ENCODE measurements at regions not wholly inside any gene's neighbourhood (a gene's known extent, or its start where the extent isn't known, plus 50 kb on each side); places are given as distances from the start of the nearest gene placed in this dataset.

DNA sequence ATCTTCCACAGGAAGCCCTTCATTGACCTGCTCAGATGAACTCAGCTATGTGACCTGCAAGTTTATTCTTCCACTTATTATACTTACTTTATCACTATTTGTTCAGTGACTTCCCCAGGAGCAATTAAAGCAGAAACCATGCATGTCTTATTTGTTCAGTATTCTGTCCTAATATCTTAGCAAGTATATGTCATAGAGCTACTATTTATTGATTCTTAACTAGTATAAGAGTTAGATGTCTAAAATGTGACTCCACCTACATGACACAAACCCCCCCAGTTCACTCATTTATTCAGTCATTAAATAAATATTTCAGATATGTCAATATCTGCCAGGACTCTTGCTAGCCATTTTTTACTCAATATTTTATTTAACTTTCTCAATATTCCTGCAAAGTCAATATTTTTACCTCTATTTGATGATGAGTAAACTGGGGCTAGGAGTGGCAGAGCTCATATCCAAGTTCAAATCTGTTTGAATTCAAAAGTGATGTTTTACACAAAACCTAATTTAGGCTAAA lies 469.0 kb upstream of the USP24 start:
- no peak for DNase-seq (ENCODE audit: low read depth)

DNA sequence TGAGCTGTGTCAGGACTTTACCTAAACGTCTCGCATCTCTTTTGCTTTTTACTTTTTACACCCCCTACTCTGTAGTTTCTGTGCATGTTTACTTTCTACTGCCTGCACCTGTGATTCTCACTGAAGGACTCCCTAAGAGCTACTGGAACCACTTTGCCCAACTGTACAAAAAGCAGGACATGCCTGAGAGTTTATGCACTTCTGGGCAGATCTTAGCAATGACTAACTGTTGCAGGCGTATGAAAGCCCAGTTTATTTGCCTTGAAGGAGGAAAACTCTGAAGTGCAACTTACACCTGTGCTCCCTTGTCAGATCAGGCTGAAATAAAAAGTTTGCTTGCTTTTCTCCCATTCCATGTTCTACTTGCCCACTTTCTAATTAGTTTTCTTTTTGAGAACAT lies 467.0 kb upstream of the USP24 start:
- DNase-seq (ENCODE audit: low read depth): no peak

DNA sequence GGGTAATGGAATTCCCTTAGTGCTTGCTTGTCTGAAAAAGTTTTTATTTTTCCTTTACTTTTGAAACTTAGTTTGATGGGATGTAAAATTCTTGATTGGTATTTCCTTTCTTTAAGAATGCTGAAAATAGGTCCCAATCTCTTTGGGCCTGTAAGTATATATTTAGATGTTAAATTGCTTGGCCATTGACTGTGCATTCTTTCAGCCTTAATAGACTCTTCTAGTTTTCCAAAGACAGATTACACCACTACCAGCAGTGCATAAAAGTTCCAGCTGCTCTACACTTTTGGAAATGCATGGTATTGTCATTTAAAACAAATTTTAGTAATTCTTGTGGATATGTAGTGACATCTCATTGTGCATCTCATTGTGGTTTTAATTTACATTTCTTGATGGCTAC lies 464.8 kb upstream of the USP24 start:
- no peak for DNase-seq (ENCODE audit: low read depth)

DNA sequence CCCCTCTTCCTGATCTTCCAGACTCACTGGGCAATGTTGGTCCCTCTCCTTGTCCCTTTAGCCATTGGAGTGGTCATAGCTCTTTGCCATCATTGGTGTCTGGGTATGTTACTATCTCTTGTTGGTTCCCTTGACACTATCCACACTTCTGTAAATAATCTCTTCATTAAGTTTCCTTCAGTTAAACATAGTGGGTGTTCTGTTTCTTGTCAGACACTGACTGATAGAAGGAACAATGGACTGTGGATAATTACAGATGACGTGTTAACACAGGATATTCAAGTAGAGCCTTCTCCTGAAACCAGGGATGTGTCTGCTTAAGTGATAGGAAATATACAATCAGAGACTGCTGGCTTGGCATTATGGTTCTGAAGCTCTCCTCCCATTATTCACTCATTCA lies 458.3 kb upstream of the USP24 start:
- DNase-seq (ENCODE audit: low read depth): no peak

DNA sequence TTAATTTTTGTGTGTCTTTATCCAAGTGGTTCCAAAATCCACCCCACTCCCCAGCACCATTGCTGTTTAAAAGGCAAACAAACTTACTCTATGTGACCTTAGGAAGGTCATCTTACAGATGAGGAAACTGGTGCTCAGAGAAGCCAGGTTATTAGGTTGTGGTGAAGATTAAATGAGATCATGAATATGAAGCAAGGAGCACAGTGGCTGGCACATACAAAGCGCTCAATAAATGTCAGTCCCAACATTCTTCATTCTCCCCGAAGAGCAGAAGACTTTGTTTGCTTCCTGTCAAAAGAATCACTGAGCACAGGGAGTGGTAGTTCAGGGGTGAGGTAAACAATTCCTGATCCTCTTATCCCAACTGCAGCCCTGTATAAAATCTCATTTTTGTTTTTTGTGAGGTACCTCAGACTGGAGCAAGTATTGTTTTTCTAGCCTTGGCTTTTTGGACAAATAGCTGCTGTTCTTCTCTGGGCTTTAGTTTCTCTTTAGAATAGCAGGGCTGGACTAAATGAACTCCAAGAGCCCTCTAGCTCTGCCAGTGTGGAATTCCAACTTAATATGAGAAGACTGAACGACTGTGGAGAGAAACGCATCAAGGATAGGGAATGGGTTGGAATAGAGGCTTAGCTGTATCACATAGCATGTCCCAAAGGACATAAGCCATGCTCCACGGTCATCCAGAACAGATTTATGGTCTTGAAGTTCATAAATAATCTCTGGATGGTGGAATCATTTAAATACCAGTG lies 455.3 kb upstream of the USP24 start:
- DNase-seq (ENCODE audit: low read depth): no peak

DNA sequence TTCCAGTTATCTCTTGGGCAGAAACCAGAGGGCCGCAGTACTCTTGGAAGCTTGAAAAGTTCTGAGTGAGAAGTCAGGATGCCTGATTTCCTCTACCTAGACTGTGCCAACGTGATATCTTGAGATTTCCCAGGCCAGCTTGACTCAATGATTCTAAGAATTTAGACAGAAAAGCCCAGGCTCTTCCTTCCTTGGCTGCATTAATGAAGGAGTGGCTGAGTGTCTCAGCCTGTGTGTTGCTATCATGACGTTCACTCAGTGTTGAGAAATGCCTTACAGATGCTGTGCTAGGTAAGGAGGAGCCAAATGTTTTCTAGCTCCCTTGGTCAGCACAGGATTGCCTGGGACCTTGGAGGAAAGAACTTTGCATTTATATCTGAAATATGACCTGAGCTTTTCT lies 454.1 kb upstream of the USP24 start:
- DNase-seq (ENCODE audit: low read depth): no peak

DNA sequence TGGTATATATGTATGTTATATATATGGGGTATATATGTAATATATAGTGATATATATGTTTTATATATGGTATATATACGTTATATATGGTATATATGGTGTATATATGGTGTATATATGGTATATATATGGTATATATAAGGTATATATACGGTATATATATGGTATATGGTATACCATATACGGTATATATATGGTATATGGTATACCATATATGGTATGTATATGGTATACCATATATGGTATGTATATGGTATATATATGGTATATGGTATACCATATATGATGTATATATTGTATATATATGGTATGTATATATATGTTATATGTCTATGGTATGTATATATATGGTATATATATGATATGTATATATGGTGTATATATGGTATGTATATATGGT lies 447.7 kb upstream of the USP24 start:
- no peak for DNase-seq (ENCODE audit: low read depth)

DNA sequence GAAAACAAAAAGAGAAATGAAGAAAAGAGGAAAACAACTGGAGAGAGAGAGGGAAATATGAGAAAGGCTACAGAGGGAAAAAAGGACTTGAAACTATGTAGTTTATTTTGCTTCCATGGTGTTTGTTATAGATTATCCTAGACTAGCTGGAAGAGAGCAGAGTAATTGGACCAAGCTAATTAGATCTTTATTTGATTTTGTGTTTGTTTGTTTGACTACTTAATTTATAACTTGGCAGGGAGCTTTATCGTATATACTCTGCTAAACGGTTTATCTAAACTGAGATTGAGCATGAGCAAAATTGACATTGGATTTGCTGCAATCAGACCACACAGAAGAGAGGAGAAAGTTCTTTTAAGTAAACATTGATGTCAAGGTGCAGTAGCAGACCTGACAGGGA lies 443.8 kb upstream of the USP24 start:
- no peak for DNase-seq (ENCODE audit: low read depth)

DNA sequence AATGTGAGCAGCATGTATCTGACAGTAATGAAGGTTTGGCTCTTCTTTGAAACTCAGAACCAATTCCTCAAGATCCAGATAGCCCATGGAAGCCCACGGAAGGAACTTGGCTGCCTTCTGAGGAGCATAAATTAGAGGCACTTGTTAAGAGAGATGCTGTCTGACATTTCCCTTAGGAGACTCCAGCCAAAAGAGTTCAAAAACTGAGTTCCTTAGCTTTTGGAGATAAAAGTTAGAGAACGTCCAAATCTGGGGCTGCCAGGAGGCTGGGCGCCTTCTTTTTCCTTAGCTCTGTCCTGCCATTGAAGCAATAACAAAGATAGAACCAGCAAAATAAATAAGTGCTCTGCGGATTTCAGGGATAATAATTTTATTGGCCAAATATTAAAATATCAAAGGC lies 439.6 kb upstream of the USP24 start:
- DNase-seq (ENCODE audit: low read depth): no peak

DNA sequence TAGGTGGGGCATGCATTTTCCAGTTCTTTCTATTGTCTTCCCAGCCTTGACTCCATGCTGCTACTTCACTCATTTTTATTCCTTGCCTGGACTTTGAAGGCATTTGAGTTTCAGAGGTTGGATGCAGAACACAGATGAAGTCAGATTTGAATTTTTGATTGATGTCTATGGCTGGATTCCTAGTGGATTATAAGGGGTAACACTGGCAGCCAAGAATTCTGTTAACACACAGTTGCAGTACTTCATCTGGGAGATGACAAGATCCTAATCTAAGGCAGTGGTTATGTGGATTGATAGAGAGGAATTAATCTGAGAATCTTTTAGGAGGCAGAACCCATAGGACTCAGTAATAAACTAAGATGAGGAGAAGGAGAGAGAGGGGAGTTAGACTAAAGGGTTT lies 439.0 kb upstream of the USP24 start:
- no peak for DNase-seq (ENCODE audit: low read depth)

DNA sequence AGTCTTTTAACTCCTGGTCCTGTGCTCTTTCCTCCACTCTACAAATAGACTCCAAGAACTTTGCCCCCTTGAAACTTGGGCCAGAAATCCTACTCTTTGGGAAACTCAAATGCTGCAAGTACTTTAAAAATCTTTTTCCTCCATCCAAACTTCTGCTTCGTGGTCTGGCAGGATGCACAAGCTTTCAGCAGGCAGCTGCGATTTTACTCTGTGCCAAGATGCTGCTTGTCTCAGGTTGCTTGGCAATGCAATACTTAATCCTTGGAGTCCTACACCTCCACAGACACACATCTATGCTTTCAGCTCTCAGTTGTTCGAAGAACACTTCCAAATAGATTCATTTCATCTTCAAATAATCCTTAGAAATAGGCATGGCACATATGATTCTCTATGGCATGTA lies 435.3 kb upstream of the USP24 start:
- no peak for DNase-seq (ENCODE audit: low read depth)

DNA sequence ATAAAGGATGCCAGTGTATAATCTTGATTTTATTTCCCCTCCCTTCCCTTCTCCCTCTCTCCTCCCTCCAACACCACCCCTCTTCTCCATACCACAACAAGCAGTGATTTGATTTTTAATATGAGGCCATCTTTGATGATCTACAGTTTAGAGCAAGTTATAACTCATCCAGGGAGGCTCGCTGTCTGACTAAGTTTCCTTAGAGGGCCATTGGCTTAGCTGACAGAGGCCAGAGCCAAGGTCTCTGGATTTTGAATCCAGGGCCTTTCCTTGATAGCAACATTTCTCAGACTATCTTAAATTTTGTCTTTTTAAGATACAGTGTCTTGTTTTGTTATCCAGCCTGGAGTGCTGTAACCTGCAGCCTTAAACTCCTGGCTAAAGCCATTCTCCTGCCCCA lies 431.0 kb upstream of the USP24 start:
- no peak for DNase-seq (ENCODE audit: low read depth)

DNA sequence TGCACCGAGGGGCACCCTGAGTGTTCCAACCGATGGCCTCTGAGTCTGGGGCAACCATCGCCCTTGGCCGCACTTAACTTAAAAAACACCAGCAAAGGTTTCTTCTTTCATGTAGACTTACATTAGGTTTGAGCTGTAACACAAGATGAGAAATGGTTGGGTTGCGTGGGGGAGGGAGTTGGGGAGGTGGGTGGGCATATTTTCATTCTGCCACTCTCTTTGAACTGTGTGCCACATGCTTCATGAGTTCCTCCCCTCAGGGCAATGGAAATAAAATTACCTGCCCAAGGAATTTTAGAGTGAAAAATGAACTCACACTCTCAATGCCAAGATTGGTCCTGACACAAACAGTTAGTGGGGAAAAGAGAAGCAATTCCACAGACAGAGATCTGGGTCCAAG lies 430.1 kb upstream of the USP24 start:
- DNase-seq (ENCODE audit: low read depth): no peak

DNA sequence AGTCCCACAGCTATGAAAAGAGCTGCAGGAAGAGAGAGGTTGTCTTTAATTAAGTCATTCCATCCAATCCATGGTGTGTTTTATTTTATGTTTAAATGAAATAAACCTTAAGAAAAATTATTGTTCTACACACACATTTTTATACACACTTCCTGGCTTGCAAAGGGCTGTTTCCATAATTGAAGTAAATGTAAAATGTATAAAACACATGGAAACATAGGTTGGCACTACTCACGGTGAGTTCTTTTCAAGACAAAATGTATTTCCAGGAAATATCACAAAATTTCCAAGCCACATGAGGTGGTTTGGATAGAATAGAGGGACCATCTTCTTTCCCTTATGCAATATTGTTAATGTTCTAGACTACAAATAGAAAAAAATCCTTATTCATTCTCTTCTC lies 426.8 kb upstream of the USP24 start:
- DNase-seq (ENCODE audit: low read depth): no peak

DNA sequence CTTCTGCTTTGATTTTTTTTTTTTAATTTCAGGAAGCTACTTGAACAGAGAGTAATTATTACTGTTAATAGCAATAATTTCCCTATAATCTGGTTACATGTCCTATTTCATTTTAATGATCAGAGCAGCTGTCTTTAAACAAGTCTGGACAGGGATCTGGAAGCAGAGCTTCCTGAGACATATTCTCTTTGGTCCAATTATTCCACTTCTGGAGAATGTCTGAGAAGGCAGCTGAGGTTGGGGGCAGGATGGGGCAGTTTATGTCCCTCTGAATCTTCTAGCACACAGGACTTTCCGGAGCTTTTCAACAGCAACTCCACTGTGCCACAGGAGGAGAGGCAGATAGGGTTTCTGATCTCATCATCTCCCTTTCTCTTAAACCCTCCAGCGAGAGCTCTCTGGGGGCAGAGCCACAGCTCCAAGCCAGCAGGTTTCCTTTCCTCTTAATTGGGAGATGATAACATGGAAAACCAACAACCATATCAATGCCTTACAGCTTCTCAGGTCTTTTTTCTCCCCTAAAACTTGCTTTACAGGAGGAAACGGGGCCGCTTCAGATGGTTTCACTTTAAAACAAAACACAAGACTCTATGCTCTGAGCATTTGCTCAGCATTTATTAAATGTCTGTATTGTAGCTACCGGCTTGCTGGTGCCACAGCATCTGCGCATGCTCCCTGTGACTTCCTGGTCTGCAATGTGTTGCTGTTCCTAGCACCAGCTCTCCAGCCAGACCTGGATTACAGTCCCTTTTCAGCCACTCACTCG lies 425.7 kb upstream of the USP24 start:
- DNase-seq (ENCODE audit: low read depth): peak; percentile 20

DNA sequence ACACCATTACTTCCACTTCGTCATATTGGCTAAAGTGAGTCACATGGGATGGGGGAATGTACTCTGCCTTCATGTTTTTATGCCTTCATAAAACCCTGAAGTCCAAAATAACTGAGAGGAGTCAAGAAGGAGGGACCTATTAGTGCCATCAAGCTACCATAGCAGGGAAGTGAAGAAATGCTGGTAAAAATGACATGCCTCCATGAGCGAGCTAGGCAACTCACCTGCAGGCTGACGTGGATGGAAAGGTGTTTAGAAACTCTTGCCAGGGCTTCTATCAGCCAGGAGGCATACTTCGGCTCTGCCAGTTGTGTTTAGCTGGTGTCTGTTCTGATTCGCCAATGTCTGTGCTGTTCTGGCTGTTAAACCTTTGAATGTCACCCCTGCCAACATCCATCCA lies 424.4 kb upstream of the USP24 start:
- no peak for DNase-seq (ENCODE audit: low read depth)

DNA sequence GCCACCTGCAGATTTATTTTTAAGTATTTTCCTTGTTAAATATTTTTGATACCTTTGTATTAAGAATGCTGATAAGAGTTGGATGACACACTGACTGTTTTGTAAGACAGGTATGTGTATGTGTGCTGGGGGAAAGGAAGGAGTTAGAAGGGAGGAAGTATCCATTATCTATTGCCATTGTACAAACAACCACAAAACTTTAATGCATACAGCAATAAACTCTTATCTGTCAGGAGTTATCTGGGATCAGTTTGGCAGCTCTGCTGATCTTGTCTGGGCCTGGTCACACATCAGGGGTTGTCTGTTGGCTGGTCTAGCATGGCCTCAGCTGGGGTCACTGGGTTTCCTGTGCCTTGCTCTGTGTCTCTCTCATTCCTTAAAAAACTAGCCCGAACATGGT lies 423.9 kb upstream of the USP24 start:
- no peak for DNase-seq (ENCODE audit: low read depth)

DNA sequence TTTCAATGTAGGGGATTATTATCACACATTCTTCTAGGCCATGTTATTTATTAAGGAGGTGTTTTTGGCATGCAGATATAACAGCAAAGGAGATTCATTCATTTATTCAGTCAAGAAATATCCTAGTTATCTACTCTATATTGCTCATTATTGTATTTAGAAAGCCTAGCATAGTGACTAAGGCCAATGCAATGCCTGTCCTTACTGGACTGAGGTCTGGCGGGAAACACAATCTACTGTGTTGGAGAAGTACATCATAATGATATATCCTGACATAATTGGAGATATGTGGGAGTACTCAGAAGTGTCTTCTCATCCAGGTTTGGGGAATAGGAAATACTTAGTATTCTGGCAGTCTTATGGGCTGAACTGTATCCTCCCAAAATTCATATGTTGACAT lies 421.5 kb upstream of the USP24 start:
- no peak for DNase-seq (ENCODE audit: low read depth)

DNA sequence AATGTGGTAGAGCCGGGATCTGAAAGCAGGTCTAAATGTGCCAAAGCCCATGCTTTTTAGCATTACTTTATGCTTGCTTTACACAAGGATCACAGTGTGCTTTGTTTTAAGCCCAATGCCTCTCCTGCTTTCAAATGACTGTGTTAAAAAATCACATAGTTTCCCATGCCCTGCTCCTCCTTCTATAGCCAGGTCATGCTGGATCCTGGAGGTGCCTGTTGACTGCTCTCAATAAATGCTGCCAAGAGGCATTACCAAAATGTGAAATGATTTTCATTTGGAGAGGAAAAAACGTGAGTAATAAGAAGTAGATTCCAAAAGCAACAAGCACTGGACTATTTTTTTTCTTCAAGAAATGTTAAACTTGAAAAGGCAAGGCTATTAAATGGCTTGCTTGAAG lies 420.7 kb upstream of the USP24 start:
- no peak for DNase-seq (ENCODE audit: low read depth)

DNA sequence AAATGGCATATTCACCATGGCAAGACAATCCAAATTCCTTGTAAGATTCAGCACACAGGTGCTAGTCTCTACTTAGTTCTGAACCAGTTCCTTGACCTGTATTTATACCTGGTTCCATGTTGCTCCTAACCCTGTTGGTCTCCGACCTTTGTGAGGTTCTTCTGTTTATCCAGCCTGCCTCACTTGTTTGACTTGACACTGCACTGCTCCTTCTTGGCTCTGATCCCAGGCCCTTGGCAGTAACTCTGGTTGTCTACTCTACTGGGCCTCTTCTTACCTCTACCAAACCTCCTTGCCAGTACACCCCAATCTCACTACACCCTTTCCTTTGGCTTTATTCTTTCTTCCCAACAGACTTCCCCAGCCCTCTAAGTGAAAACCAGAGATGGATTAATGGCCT lies 419.4 kb upstream of the USP24 start:
- no peak for DNase-seq (ENCODE audit: low read depth)

DNA sequence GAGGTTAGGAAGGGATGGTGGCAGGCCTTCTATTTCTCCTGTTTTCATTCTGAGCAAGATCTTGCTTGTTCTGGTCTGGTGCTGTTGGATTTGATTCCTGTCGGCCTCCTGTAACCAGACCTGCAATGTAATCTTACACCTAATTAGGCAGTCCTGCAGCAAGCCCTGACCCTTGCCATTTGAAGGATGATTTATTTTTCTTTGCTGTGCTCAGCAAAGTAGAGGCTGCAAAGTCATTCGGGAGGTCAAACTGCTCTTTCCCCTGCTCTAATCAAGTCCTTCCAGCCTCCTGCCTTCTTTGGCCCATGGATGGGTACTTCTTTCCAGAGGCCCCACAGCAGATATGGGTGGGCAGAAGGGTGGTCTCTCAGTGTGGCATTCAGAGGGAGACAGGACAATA lies 417.7 kb upstream of the USP24 start:
- no peak for DNase-seq (ENCODE audit: low read depth)

DNA sequence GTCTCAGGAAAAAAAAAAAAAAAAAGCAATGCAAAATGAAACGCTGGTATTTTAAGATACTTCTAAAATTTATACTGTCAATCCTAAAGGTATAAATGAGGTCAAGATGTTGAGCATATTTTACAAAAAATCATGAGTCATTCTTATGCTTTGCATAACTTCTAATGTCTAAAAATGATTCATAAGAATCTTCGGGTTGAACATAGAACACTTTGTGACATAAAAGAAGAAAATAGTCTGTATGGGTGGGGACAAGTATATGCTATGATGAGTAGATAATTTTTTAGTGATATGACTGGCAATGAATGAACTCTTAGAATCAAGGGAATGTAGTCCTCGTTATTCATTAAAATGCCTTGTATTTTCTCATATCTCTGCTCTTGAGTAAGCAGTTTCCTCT lies 416.9 kb upstream of the USP24 start:
- DNase-seq (ENCODE audit: low read depth): no peak

DNA sequence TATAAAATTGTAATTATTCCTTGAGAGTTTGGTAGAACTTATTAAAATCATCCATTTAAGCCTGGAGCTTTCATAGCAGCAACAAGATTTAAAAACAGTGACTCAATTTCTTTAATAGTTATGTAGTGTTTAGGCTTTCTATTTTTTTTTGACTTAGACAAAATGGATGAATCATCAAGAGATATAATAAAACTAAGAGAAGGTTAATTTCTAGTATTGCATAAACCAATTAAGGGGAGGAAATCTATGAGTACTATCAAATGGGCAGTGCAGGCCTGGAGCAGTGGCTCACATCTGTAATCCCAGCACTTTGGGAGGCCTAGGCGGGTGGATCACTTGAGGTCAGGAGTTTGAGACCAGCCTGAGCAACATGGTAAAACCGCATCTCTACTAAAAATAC lies 416.3 kb upstream of the USP24 start:
- DNase-seq (ENCODE audit: low read depth): no peak

DNA sequence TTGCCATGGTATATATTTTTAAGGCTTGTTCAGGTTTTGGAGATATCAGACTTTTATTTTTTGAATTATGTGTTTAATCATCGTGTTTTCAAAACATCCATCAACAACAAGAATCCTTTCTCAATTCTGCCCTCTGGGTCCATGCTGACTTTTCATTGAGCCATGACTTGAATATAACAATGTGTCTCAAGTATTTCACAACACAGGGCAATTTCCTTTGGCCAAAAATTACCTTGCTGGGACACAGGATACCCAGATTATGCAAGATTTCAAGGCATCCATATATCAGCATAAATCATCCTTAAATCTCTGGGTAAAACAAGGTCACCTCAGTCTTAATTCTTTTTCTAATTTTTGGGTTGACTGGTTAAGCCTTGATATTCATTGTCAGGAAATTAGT lies 411.2 kb upstream of the USP24 start:
- no peak for DNase-seq (ENCODE audit: low read depth)
